ENCODE measurements at regions not wholly inside any gene's neighbourhood (a gene's known extent, or its start where the extent isn't known, plus 50 kb on each side); places are given as distances from the start of the nearest gene placed in this dataset.

DNA sequence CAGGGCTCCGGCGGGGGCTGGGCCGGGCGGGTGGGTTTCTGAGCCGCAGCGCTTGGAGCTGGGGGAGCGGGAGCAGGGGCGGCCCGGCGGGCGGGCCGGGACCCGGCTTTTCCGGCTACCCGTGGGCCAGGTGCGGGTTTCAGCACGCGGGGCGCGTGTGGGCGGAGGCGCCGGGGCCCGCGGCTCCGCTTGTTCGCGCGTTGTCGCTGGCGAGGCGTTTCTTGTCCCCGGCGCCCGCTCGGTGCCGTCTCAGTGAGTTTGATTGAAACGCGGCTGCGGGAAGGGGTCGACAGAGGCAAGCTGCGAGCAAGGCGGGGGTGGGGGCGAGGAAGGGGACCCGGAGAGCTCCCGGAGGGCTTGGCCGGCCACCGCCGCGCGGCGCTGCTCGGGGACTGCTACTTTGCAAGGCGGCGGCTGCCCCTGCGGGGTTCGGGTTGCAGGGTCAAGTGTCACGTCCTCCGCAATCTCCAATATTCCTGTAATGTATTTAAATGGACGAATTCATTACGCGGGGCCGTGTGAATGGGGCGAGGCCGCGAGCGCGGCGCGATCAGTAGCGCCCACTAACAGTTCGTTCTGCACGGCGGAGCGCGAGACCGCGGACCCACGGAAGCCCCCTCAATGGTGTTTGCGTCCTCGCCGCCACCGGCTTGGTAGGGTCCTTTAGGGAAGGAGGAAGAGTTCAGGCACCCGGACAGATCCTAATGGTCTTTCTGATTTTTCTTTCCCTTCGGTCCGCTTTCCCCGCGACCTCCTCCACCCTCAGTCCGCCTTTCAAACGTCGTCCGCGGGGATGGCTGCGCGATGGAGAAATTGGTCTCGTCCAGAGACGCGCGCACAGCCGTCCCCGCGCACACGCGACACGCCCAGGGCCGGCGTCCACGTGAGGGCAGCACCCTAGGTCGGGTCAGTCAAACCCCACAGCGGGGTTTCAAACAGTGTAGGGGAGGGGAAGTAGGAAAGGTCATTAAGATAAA, 76.9 kb downstream of the INSIG1 start:
- H3K27ac Mint-ChIP-seq: peak overlapping the region in 1 of 2 donors; percentile 68
- peaks cover 0 to 16% of the 10 kb centered on the region in 2 donors for H3K36me3 Mint-ChIP-seq
- no peaks in the 10 kb centered on the region for H3K9me3 Mint-ChIP-seq
- ATAC-seq: no peak
- DNase-seq (ENCODE audit: low spot score in 2 of 2): no peak

DNA sequence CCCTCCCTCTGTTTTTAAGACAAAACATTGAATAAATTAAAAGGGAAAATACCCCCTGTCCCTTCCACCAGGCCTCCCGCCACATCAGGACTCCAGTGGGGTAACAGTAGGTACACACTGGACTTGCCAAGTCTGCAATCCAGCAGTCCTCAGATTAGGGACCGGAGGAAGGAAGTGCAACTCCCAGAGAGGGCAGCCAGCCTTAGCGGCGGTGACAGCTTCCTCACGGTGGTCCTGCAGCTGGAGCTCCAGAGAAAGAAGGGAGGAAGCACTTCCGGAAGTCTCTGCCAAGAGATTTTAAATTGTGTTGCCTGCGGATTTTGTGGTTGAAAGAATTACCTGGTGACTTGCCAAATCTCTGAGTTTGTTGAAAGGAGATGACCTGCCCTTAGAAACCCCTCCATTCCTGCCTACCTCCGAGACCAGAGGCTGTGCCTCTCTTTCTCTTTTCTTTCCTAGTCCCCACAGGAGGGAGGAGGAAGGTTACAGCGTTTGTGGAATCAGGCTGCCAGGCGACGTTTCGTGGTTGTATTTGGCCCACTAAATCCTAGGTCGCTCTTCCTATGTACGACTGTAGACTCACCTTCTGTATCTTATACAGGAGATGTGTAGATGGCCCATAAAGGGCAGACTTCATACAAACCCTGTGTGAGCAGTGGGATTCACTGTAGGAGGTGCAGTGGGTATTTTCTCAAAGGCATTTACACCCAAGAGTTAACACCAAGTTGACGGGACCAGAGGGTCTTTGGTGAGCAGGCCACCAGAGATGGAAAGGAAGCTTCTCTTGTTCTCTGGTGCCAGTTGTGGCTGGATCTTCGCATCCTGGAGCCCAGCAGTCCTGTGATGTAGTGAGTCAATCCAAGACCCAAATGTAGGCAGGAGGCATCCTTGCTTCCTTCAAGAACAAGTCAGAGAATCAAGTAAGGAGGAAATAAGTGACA, 77.9 kb downstream of the INSIG1 start:
- peaks cover 0 to 16% of the 10 kb centered on the region in 2 donors for H3K36me3 Mint-ChIP-seq
- DNase-seq (ENCODE audit: low spot score in 2 of 2): no peak
- no peak overlapping the region for H3K27ac Mint-ChIP-seq
- H3K9me3 Mint-ChIP-seq: no peaks in the 10 kb centered on the region
- ATAC-seq: no peak

DNA sequence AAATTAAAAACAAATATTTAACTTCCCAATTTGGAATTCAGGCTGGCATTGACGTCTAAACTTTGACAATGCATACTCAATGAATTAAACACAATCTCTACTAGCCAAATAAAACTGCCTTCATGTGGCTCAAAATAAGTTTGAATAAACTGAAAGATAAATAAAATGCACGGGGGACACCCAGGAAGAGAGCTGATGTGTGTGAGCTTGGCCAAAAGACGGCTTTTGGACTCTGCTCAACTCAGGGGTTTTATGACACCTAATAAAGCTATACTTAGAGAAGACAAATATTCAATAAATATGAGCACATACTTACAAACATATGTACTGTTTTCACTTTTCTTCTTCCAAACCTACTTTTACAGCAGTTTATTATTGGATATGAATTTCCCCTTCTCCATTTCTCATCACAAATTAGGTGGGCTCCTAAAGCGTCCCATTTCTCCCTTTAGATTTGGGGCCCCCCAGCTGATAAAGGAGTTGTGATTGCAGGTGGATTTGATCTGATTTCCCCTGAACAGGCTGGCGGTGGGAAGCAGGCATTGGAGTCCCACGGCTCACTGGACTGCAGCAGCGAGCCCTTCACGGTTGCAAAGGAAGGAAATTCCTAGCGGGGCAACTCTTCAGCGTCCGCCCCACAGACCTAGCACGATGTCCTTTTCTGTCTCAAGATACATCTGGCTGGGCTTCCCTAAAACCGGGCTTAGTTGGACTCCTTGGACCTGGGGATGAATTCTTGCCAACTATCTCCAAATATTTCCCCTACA, 79.6 kb downstream of the INSIG1 start:
- DNase-seq (ENCODE audit: low spot score in 2 of 2): no peak
- Mint-ChIP-seq H3K27ac (no peak overlapping the region), H3K9me3 (no peaks in the 10 kb centered on the region), H3K36me3 (peaks cover 0 to 16% of the 10 kb centered on the region in 2 donors)
- ATAC-seq: no peak

DNA sequence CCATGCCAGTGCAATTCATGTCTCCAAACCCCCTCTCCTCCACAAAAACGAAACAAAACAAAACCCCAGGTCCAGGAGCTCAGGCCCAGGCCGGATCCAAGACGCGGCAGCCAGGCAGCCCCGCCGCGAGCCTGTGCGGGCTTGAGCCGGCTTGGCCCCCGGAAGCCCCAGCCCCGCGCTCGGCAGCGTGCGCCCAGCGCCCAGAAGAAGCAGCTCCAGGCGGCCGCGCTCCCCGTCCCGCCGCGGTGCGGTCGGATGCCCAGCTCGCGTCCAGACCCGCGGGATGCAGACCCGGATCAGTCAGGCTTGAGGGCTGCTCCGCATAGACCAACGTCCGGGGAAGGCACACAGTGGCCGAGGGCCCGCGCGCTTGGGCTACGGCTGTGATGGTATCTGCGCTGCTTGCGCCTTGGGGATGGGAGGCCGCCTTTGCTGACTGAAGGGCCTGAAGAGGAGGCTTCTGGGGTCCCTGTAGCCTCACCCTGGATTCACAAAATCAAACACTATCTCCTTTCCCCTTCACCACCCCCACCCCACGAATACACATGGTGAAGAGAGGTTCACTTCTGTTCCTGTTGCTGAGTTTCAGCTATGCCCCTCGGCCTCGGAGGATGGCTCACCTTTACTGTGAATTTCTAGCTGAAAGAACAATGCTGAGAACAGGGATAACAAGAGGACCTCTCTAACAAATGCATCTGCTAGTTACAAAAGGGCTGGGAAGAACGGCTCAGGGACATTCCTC, 79.9 kb upstream of the EN2 start:
- ATAC-seq (peak in 1 of 2 donors; percentile 19), DNase-seq (ENCODE audit: low spot score in 2 of 2) (no peak)
- Mint-ChIP-seq H3K9me3 (no peaks in the 10 kb centered on the region), H3K27ac (no peak overlapping the region), H3K36me3 (peaks cover 0 to 16% of the 10 kb centered on the region in 2 donors)

DNA sequence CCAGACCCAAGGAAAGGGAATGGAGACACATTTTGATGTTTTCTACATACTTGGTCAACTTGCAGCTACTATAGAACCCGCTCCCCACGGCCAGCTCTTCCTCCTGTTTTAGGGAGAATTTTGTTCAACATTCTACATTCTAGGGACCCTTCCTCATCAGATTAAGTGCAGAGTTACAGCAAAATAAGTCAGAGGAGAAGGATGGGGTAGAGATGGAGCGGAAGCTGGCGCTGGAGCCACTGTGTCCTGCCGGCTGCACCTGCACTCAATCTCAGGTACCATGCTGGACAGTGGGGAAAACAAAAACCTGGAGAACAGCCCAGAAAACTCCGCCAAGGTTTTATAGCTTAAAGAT, 79.4 kb upstream of the EN2 start:
- no peak overlapping the region for H3K27ac Mint-ChIP-seq
- H3K9me3 Mint-ChIP-seq: no peaks in the 10 kb centered on the region
- no peak for DNase-seq (ENCODE audit: low spot score in 2 of 2)
- no peak for ATAC-seq
- peaks cover 0 to 16% of the 10 kb centered on the region in 2 donors for H3K36me3 Mint-ChIP-seq

DNA sequence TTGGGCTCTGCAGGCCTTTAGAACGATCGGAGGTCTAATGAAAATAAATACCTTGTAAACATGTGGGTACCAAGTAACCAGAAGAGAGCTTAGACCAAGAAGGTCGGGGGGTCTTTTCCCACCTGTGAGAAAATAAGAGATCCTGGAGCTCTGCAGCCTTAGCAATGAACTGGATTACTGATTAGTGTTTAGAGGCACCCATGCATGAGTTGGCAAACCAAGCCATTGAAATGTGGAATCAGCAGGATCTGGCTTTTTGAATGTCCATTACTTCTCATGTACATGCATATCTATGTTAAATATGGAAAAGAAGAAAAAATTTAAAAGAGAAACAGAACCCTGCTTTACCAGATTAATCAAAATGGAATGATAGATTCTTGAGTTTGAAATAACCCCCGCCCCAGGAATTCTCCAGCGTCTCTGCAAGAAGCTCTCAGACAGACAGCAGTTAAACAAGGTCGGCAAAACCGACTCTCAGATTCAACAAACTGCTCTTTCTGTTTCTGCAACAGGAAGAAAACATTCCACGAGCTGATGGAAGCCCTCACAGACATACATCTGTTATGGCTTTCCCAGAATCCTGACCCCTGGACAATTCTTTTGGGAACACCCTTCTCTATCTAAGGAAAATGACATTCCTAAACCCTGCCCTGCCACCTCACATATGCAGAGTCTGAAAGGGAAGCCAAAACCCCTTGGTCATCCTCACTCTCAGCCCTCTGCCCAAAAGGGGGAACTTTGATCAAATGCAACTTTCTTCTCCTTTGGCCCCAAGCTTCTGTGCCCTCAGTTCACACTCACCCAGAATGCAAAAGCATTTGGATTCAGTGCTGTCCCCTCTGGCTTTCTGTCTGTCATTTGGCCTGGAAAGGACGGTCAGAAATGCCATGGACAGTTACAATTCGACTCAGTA, 78.7 kb upstream of the EN2 start:
- ATAC-seq (no peak), DNase-seq (ENCODE audit: low spot score in 2 of 2) (no peak)
- H3K9me3 Mint-ChIP-seq: no peaks in the 10 kb centered on the region
- peaks cover 0 to 16% of the 10 kb centered on the region in 2 donors for H3K36me3 Mint-ChIP-seq
- no peak overlapping the region for H3K27ac Mint-ChIP-seq

DNA sequence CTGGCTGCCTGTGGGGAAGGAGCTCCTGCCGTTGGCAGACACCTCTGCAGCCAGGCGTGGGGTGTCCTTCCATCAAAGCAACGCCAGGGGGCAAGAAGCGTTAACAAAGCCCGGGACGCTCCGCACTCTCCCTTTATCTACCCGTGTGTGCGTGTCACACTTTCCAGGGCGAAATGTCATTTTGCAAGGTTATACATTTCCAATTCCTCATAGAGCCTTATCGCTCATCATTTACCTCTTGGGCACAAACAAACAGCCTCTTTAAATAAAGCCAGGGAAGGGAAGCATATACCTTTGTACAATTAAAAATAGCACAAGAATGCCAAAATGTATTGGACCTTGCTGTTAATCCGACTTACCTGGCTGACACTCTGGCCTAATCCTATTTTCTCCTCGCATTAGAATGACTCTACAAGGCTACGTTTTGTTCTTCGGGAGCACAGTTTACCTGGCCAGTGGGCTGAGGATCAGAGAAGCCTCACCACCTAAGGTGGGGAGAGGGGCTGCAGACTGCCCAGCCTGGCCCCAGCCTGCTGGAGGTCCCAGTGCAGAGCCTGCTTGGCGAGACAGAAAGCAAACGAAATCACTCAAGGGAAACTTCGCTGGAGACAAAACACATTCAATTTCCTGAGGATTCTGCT, 77.6 kb upstream of the EN2 start:
- Mint-ChIP-seq H3K27ac (no peak overlapping the region), H3K36me3 (peaks cover 0 to 10% of the 10 kb centered on the region in 2 donors), H3K9me3 (no peaks in the 10 kb centered on the region)
- DNase-seq (ENCODE audit: low spot score in 2 of 2) (peak in 1 of 2 donors; percentile 77), ATAC-seq (peak; percentile 90 to 93)

DNA sequence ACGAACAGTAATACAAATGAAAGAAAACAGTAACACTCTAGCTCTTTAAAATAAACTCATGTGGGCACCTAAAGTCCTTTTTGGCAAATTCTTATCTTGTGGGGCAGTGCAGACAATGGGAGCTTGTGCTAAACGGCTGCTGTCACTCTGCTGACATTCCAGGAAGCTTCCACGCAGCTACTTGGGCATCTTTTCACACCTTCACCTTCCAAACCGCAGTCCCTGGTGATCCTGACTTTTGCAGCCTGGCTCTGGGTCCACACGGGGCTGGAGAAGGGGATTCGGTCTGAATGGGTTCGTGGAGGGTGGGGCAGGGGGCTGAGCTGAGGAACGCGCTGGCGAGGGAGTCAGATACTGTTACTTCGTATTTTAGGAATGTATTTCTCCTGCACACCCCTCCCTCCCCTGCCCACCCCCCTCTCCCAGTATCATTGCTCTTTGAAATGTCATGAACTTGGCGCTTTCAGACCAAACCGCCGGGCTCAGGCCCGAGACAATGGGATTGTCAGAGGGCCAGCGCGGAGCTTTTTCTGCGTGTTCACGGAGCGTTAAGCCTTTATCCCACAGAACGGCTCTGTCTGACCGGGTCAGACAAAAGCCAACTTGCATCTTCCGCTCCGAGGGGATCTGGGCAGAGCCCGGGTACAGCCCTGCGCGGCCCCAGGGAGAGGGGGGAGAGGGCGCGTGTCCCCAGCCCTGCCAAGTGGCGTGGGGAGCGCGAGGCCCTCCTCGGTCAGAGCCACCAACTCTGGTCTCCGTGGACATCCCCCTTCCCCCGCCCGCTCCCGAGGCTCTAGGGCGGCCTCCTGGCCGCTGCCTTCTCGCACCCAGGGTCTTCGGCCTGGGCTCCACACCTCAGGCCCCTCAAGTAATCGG, 76.7 kb upstream of the EN2 start:
- Mint-ChIP-seq H3K27ac (no peak overlapping the region), H3K9me3 (no peaks in the 10 kb centered on the region), H3K36me3 (peaks cover 0 to 4% of the 10 kb centered on the region in 2 donors)
- no peak for DNase-seq (ENCODE audit: low spot score in 2 of 2)
- ATAC-seq: no peak

DNA sequence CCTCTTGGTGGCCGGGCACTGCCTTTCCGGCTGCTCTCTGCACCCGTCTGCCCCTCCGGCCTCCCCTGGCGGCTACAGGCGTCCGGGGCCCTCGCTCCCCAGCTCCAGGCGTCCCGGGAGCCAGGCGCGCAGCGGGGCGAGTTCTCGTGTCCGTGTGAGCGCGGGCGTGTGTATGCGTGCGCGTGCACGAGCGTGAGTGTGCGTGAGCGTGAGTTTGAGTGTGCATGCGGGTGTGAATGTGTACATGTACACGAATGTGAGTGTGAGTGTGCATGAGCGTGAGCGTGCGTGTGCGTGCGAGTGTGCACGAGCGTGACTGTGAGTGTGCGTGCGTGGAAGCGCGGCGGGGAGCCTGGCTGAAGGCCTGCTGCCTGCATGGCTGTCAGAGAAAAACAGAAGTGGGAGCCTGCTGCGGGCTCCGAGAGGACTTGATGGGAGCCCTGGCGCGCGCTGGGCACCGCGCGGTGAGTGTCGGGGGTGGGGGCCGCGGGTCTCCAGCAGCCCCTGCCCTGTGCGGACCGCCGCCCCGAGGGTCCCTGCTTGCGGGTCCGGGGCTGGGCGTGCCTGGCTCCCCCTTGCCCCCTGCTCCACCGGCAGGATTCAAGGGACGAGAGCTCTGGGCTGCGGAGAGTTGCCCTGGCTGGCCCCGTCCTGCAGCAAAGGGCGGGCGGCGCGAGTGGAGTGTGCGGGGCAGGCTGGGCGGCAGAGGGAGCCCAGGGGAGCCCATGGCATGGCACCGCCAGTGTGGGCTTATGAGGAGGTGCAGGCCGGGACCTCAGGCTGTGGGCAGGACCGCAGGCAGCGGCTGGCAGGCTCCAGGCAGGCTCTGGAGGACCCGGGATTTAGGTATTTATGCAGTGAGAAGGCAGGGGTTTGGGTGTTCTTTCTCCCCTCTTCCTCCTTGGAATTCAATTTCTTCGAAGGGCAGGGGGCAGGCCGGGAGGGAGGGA, 75.8 kb upstream of the EN2 start:
- DNase-seq (ENCODE audit: low spot score in 2 of 2): no peak
- Mint-ChIP-seq H3K27ac (no peak overlapping the region), H3K9me3 (no peaks in the 10 kb centered on the region), H3K36me3 (peaks cover 0 to 4% of the 10 kb centered on the region in 2 donors)
- ATAC-seq: no peak

DNA sequence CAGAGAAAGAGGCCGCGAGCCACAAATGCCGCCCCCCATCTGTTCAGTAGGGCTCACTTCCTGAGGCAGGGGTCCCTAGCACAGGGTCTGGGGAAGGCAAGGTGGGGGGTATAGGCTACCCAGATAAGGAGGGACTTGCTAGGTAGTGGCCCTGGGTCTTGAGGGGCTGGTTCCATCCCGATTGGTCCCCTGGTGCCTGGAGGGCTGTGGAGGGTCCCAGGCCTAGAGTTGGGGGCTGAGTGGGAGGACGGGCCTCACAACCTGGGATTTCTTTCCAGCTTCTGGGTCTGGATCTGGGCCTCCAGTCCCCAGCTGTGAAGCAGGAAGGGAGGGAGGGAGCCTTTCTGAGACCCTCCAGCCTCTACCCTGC, 75.1 kb upstream of the EN2 start:
- Mint-ChIP-seq H3K9me3 (no peaks in the 10 kb centered on the region), H3K36me3 (peaks cover 0 to 4% of the 10 kb centered on the region in 2 donors), H3K27ac (no peak overlapping the region)
- ATAC-seq: no peak
- DNase-seq (ENCODE audit: low spot score in 2 of 2): no peak

DNA sequence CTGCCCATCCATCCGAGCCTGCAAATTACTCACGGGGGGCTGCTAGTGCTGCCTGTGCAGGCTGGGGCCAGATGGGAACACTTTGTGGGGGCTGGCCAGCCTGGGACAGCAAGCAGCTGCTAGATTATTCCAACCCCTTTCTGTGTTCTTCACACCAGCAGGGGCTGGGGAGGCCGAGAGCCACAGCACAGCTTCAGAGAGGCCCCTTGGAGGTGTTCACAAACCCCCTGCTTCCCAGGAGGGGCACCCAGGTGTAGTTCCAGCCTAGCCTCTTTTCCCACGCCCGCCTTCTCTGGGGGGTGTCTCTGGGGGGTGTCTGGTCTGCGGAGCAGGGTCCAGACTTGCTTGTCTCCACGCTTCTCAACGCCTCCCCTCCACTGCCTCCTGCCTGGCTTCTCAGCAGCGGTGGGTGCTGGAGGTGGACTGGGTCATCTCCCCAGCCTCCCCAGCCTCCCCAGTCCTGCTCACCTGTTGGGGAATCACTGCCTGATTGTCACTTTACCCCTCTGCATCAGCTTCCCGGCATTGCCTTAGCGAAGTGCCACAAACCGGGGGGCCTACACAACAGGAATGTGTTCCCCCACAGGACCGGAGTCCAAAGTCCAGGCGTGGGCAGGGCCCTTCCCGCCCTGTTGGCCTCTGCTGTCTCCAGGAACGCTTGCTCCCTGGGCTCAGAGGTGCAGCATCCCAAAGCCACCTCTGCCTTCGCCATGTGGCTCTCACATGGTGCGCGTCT, 74.0 kb upstream of the EN2 start:
- H3K36me3 Mint-ChIP-seq: no peaks in the 10 kb centered on the region
- H3K27ac Mint-ChIP-seq: no peak overlapping the region
- no peak for DNase-seq (ENCODE audit: low spot score in 2 of 2)
- no peak for ATAC-seq
- no peaks in the 10 kb centered on the region for H3K9me3 Mint-ChIP-seq

DNA sequence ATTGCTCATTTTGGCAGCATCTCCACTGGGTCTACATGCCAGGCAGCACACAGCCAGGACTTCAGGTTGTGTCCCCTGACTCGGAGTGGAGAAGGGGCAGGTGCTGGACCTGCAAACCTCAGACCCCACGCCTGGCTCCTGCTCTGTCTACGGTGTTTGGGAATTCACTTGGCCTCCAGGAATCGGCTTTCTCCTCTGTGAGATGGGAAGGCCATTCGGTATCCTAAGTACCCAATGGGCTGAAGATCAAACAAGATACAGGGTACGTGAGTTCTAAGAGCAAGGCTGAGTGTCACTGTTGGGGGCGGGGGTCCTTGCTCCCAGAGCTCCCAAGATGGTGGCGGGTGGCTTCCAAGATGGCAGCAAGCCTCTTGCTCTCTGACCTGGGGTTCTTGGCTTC, 73.2 kb upstream of the EN2 start:
- H3K9me3 Mint-ChIP-seq: no peaks in the 10 kb centered on the region
- H3K27ac Mint-ChIP-seq: no peak overlapping the region
- ATAC-seq (no peak), DNase-seq (ENCODE audit: low spot score in 2 of 2) (no peak)
- H3K36me3 Mint-ChIP-seq: no peaks in the 10 kb centered on the region
